Right renal pelvis (tissue), 4 donors: ENCODE measurements at regions not wholly inside any gene's neighbourhood (a gene's known extent, or its start where the extent isn't known, plus 50 kb on each side); places are given as distances from the start of the nearest gene placed in this dataset.
A peak's percentile ranks its signal among the peaks of the same experiment; 100 is the strongest.

Experiments
- DNase-seq, 4 donors: peaks; one replicate each; pipeline ENCODE4 v3.0.0-alpha.2; 2013; ENCODE audit warnings: low read depth in 4 of 4, low spot score in 3 of 4, missing footprints in 1 of 4

GRCh38 chr20:60540591-60540990 lies 582.4 kb downstream of the CDH26 start:
- DNase-seq, result no peak

GRCh38 chr20:60541991-60542390 lies 583.8 kb downstream of the CDH26 start:
- DNase-seq, result no peak

- DNase-seq, result no peak
These were observed 585.4 kb downstream of the CDH26 start for GRCh38 chr20:60543598-60543997.

- no peak for DNase-seq
These were observed 594.9 kb downstream of the CDH26 start for GRCh38 chr20:60553095-60553494.

- DNase-seq, result no peak
These were observed 600.3 kb downstream of the CDH26 start for GRCh38 chr20:60558486-60558885.

GRCh38 chr20:60559462-60559861 lies 601.2 kb downstream of the CDH26 start:
- DNase-seq, result no peak

GRCh38 chr20:60561052-60561451 lies 602.8 kb downstream of the CDH26 start:
- no peak for DNase-seq

GRCh38 chr20:60565083-60565482 lies 606.9 kb downstream of the CDH26 start:
- DNase-seq, result no peak

- no peak for DNase-seq
These were observed 607.3 kb downstream of the CDH26 start for GRCh38 chr20:60565551-60565950.

GRCh38 chr20:60569116-60569515 lies 610.9 kb downstream of the CDH26 start:
- no peak for DNase-seq

- no peak for DNase-seq
These were observed 612.5 kb downstream of the CDH26 start for GRCh38 chr20:60570481-60571277.

GRCh38 chr20:60573003-60573680 lies 614.9 kb downstream of the CDH26 start:
- no peak for DNase-seq

GRCh38 chr20:60576236-60576635 lies 618.0 kb downstream of the CDH26 start:
- DNase-seq, result no peak

- no peak for DNase-seq
These were observed 621.8 kb downstream of the CDH26 start for GRCh38 chr20:60579941-60580515.

GRCh38 chr20:60581606-60582115 lies 623.4 kb downstream of the CDH26 start:
- DNase-seq, result no peak

- no peak for DNase-seq
These were observed 625.5 kb downstream of the CDH26 start for GRCh38 chr20:60583741-60584140.

- DNase-seq, result no peak
These were observed 626.0 kb downstream of the CDH26 start for GRCh38 chr20:60584221-60584620.

- DNase-seq, result no peak
These were observed 627.4 kb downstream of the CDH26 start for GRCh38 chr20:60585651-60586050.

- no peak for DNase-seq
These were observed 628.2 kb downstream of the CDH26 start for GRCh38 chr20:60586269-60587050.

GRCh38 chr20:60587986-60588385 lies 629.8 kb downstream of the CDH26 start:
- DNase-seq, result no peak

GRCh38 chr20:60589623-60590022 lies 631.4 kb downstream of the CDH26 start:
- DNase-seq, result peak; percentile 51 to 59 (median 56)
